G401 (cell line): ENCODE measurements at regions not wholly inside any gene's neighbourhood (a gene's known extent, or its start where the extent isn't known, plus 50 kb on each side); places are given as distances from the start of the nearest gene placed in this dataset.

ENCODE experiments used
- DNase-seq: peaks from one replicate; pipeline ENCODE4 v3.0.0-alpha.2; 2015; ENCODE audit warnings: low spot score
- in situ Hi-C: cut with HindIII; loops from 2 replicates; pipeline ENCODE4 v1.10.0; 2016; ENCODE audit warnings: low sequenced_read_pairs, mixed read lengths

DNA sequence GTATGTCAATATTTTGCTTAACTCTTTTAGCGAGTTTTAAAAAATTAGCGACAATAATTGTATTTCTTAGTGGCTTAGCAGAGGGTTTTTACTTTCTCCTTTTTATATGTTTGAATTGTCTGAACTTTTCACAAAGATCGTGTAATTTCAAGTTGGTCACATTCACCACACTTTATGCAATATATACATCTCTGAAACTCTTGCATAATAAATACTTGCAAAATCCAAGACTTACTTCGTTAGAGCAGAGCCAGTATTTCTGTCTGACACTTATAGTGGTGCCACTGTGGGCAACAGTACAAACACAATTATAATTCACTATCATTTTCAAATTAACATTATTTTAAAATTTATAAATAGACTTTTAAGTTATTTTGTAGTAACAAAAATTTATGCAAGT is 62.0 kb downstream of the SUCNR1 start:
- DNase-seq: no peak
- in situ Hi-C loops: no loop called here

DNA sequence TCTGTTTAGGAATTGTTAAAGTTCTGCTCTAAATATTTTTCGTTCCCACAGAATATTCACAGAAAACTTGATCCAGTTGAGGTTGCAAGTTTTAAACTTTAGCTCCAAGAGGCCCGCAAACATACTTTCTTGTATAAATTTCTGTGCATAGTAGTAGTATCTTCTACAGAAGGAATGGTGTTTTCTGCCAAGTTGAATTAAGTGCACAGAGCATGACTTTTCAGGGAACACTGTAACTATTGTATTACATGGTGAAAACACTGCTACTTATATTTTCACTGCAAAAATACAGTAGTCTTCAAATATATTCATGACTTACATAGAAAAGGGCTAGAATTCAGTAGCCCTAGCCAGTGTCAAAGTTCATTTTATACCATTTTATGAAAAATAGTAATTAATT is 67.0 kb downstream of the SUCNR1 start:
- in situ Hi-C loops: no loop called here

DNA sequence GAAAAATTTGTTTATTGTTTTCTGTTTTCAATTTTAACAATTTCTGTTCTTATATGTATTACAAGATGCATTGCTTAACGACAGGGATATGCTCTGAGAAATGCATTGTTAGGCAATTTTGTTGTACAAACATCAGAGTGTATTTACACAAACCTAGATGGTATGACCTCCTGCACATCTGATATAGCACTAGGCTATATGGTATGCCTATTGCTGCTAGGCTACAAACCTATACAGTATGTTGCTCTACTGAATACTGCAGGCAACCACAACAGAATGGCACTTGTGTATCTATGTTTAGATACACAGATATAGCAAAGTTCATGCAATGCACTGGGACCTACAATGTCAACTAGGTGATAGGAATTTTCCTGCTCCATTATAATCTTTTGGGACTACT is 70.1 kb downstream of the SUCNR1 start:
- DNase-seq: no peak
- in situ Hi-C loops: no loop called here

More for the DNA sequence above, 67.0 kb downstream of the SUCNR1 start:
- DNase-seq: no peak

DNA sequence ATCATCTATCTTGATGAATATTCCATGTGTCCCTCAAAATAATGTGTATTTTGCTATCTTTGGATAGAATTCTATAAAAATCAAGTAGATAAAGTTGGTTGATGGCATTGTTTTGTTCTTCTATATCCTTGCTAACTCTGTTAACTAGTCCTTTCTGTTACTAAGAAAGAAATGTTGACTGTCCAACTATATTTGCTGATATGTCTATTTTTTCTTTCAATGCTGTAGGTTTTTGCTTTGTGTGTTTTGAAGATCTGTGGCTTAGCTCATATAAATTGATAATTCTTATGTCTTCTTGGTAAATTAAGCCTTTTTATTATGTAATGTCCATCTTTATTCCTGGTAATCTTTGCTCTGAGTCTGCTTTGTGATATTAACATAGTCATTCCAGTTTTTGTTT is 70.9 kb downstream of the SUCNR1 start:
- no peak for DNase-seq
- in situ Hi-C loops: no loop called here

DNA sequence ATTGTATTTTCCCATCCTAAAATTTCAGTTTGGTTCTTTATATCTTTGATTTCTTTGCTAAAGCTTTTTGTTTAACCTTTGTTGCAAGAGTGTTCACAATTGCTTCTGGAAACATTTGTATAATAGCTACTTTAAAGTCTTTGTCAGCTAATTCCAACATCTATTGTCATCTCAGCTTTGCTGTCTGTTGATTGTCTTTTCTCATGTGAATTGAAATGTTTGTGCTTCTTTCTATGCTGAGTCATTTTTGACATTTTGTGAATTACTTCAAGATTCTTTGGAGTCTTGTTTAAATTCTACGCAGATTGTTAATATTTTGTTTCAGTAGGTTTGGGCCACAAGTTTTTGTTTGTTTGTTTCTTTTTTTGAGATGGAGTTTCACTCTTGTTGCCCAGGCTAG is 73.2 kb downstream of the SUCNR1 start:
- no peak for DNase-seq
- in situ Hi-C loops: no loop called here

DNA sequence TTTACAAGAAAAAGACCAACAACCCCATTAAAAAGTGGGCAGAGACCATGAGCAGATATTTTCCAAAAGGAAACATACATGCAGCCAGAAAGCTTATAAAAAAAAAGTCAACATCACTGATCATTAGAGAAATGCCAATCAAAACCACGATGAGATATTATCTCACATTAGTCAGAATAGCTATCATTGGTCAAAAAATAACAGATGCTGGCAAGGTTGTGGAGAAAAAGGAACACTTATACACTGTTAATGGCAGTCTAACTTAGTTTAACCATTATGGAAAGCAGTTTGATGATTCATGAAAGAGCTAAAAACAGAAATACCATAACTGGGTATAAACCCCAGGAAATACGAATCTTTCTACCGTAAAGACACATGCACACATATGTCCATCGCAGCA is 76.3 kb downstream of the SUCNR1 start:
- DNase-seq: no peak
- in situ Hi-C loops: no loop called here

DNA sequence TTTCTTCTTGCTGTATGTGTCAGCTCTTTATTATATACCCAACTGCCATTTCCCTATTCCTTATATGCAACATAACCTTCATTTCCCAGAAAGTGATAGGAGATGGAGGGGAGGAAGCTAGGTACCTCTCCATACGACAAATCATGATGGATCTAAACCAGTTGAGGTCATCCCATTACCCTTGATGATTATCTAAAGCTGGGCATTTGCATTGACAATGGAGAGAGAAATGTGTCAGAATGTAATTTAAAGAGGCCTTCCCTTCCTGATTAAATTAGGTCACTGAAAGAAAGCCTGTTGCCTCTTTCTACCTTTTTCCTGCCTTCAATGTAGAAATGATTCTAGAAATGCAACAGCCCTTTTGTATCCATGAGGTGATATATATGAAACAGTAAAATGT is 81.9 kb downstream of the SUCNR1 start:
- in situ Hi-C loops: no loop called here
- DNase-seq: no peak

DNA sequence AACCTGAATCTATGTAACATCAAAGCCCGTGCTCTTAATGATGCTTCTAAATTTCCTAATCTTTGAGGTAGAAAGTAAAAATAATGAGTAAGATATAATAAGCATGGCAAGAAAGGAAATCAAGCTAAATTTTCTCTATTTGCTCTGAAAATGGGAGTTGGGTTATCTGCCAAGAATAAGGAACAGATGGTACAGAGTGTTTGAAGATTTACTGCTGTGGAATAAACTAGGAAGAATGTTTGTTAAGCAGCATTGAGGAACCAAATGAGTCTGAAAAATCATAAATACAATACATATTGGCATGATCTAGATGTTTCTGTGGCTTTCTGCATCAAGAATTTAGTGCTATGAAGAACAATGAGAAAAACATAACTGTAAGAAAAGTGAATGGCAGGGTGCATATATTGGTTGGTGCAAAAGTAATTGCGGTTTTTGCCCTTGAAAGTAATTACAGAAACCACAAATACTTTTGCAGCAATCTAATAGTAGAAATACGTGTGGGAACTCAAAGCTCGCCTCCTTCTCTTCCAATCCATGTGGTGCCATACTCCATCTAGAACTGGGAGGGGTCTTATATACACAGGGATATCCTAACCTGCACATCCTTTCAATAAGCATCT is 87.6 kb downstream of the SUCNR1 start:
- peak; percentile 7 for DNase-seq
- in situ Hi-C loops: no loop called here

DNA sequence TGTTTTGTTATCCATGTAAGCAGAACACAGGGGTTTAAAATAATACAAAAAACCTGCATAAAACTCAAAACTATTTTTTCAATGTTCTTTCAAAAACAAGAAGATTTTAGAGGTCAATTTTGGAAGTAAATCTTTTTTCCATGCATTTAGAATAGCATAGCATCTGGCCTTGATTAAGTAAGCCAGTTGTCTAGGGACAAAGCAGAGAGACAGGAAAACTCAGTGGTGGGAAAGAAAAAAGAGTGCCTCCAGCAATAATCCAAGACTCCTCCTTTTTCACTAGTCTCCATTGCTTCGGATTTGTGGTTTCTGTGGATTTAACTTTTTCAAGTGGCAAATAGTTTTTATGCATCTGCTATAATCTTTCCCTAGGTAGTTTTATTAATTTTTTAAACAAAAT is 88.9 kb downstream of the SUCNR1 start:
- in situ Hi-C loops: no loop called here
- no peak for DNase-seq

DNA sequence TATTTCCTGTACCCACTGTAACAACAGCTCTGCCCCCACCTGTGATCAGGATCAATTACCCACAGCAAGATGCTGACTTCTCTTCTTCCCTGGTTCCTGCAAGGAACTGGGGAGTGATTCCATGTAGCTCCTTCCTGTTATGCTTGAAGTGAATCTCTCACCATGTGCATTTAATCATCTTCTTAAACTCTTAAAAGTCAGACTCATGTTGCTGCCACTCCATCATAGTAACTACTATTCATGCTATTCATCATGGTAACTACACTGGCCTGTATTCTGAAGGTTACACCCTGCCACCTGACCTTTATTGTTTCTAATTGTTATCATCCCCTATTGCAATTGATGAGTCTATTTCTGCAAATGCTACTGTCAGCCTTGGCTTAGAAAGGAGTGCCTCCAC is 89.5 kb downstream of the SUCNR1 start:
- in situ Hi-C loops: no loop called here
- DNase-seq: no peak

DNA sequence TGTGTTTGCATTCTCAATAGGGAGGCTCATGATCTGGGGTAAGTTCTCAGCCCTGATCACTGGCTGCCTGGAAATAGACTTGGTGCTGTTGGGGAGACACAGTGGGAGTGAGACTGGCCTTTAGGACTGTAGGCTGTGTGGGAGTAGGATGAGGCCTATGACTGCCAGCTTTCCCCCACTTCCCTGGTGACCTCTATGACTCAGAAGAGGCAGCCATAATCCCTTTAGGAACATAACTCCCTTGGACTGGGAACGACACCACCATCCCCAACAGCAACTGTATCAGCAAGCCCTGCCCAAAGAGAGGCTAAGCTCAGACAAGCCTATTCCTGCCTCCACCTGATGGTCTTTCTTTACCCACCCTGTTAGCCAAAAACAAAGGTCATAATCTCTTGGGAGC is 91.3 kb downstream of the SUCNR1 start:
- no peak for DNase-seq
- in situ Hi-C loops: no loop called here

DNA sequence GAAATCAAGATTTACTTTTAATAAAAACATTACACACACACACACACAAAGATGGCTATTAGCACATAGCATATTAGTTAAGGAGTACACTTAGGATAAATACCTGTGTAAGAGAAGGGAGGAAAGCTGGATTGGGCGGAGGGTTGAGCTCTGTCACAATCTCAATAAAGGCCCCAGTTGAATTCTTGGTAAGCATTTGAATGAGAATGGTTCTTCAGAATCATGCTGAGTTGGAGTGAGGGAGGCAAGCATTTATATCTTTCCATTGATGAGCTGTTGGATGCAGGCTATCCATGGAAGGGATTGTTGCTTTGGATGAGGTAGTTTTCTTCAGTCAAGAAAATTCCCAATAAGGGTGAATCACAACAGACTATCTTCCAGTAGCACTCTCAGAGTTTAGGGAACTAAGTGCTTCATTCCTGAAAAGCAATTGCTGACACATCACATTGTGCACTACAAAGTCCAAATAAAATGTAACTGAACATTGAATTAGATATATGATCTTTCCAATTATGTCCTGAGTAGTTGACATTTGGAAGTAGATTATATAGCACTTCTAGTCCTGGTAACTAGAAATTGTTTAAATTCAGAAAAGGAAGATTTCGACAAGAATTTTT is 95.7 kb downstream of the SUCNR1 start:
- DNase-seq: no peak
- in situ Hi-C loops: no loop called here

DNA sequence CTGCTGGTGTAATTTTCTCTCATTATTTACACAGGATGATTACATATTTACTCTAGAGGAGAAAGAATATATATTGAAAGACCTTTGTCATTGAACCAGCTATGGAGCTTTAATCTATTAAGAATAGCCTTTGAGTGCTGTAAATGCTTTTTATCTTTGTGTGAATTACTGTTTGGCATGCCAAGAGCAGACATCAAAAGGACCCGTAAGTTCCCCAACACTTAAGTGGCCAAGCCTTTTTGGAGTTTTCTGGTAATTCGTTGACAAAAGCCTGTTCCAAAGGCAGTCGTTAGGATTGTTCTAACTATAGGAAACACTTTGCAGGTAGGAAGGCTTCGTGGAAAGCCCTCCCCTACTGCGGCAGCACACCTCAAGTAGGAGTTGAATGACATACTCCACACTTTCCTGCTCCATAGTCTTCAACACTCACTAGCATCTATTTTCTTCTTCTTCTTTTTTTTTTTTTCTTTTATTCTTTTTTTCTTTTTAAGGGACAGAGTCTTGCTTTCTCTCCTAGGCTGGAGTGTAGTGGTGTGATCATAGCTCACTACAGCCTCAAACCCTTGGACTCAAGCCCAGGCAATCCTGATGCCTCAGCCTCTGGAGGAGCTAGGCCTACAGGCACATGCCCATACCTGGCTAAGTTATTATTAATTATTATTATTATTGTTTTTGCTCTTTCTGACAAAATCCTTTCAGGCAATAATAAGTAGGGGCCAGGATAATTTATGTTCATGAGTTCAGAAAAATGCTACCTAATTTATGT is 98.6 kb downstream of the SUCNR1 start:
- DNase-seq: no peak
- in situ Hi-C loops: no loop called here

DNA sequence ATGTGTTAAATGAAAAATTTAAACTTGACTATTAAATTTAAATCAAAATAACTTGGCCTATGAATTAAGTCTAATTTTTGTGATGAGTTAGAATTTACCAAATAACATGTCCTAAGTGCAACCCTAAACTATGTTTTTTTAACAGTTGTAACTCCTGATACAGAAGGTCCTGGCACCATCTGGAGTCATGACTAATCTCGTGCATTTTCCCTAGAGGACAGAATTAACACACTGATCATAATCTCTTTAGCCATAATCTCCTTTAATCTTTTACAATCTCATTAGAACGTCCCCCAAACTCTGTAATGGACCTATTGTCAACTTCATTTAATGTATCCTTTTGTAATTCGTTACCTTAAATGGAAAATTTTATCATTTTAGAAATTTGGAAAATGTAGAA is 100.6 kb downstream of the SUCNR1 start:
- no peak for DNase-seq
- in situ Hi-C loops: no loop called here

DNA sequence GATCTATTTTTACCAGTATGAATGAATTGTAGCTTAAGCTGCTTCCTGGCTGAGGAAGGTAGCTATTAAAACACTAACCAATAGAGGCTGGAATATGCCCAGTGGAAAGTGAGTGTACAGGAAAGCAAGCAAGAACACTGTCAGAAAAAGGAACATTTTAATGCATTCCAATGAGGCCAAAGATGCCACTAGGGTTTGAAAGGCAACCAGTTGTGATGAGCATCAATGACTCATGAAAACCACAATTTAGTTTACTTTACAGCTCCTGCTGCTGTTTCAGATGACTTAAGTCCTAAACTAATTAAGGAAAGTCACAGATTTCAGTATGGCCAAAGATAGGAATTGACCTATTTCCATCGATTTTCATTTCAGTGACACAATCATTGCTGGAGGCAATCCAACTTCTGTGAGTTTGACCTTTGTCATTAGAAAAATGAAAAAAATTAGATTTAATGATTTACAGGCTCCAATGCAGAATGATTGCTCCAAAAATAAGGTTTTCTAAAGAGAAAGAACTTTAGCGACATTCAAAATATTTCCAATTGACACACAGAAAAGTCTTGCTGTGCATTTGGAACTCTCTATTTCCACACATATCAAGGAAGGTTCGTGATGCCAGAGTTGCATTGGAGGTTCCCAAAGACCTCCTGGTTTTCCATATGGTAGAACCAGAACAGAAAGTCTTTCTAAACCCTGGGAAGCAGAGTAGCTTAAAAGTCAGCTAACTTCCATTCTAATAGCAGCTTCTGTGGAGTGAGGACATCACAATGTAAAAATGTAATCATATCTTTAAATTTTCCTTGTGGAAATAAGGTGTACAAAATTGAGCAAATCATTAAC is 103.0 kb downstream of the SUCNR1 start:
- in situ Hi-C loops: no loop called here
- no peak for DNase-seq

DNA sequence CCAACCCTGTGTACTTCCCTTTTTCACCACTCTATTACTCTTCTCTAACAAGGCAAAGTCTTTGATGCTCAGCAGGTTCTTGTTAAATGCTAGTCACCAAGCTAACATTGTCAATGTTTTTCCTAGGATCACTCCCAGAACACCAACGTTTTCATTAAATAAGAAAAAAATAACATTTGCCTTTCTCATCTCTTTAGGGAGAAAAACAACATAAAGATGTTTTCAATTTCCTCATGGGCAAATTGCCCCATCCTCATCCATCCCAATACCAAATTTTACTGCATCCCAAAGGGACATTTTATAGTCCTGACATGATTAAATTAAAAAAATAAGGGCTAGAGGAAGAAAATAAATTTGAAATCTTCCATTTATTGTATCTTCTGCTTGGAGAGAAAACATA is 106.5 kb downstream of the SUCNR1 start:
- DNase-seq: no peak
- in situ Hi-C loops: no loop called here

DNA sequence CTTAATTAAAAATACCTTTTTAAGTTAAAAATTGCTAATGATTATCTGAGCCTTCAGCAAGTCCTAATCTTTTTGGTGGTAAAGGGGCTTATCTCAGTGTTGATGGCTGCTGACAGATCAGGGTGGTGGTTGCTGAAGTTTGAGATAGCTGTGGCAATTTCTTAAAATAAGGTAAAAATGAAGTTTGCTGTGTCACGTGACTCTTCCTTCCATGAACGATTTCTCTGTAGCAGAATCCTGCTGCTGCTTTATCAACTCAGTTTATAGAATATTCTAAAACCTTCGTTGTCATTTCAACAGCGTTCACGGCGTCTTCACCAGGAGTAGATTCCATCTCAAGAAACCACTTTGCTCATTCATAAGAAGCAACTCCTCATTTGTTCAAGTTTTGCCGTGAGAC is 110.1 kb downstream of the SUCNR1 start:
- no peak for DNase-seq
- in situ Hi-C loops: no loop called here

DNA sequence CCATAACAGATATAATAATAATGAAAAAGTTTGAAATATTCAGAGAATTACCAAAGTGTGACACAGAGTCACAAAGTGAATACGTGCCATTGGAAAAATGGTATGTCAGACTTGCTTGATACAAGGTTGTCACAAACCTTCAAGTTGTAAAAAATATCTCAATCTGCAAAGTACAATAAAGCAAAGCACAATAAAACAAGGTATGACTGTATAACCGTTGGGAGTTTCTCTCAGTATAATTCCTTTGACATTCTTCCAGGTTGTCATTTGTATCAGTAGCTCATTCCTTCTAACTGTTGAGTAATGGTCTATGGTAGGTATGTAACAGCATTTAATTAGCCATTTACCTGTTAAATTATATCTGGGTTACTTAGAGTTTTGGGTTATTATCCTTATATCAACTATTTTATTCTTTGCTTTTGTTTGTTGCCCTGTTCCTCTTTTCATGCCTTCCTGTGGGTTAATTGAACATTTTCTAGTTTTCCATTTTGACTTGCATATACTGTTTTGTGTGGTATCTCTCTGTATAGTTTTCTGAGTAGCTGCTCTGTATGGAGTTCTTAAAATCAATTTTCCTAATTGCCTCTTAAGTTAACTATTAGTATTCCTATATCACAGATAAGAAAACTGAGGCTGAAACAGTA is 112.5 kb downstream of the SUCNR1 start:
- in situ Hi-C loops: no loop called here
- DNase-seq: no peak

DNA sequence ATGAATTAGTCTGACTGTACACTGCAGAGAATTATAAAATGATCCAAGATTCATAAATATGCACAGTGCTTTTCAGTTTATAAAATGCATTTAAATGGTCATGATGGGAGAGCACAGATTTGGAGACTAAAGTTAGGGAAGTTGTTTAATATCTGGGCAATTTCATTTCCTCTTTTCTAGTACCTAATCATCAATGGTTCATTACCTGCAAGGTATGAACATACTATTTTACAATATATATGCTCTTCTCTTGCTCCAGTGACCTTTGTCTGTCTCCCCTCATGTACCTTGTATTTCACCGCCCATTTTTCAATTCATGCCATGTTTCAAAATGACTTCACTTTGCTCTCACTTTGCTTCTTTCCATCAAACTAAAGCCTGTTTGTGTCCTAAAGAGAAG is 114.5 kb downstream of the SUCNR1 start:
- no peak for DNase-seq
- in situ Hi-C loops: no loop called here

DNA sequence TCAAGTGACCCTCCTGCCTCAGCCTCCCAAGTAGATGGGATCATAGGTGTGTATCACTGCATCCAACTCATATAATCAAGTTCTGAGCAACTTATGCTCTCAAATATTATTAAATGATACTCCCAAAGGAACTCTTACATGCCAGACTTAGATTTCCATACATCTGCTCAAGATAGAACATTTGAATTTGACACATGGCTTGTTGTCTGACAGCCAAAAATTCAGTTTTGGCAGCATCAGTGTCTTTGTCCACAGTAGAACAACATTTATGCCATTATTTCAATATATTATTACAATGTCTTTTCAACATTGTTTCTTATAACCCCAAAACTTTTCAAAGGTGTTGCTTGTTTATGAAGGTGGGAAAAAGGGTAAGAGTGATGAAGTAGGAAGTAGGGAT is 116.2 kb downstream of the SUCNR1 start:
- DNase-seq: no peak
- in situ Hi-C loops: no loop called here
